Hepatic stellate cell (primary cell): ENCODE measurements at regions not wholly inside any gene's neighbourhood (a gene's known extent, or its start where the extent isn't known, plus 50 kb on each side); places are given as distances from the start of the nearest gene placed in this dataset.
"Not testable (repeated sequence)": the region's sequence is repeated elsewhere in the genome, so short reads cannot be mapped to it uniquely, and the experiment has no call there.

ENCODE experiments used
- DNase-seq: peaks from one replicate; pipeline ENCODE4 v3.0.0; 2011; ENCODE audit warnings: low spot score

- DNase-seq: no peak
Measured at GRCh38 chr2:107721178-107721577, 105.5 kb upstream of the RGPD4 start.

DNA sequence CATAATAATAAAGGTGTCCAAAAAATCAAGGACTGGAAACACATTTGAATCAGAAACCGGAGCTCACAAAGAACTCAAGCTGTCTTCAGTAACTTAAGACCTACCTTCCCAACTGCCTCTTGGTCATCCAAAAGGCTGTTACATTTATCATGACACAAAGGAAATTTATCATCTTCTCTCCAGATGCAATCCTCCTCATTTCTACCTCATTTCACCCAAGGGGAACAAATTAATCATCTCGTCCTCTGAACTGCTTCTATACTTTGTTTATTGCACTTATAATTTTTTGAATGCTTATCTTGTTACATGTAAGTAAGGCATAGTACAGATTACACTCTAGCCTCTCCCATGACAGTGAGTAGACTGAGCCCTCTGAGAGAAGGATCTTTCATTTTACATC lies 105.1 kb upstream of the RGPD4 start:
- DNase-seq: no peak

DNA sequence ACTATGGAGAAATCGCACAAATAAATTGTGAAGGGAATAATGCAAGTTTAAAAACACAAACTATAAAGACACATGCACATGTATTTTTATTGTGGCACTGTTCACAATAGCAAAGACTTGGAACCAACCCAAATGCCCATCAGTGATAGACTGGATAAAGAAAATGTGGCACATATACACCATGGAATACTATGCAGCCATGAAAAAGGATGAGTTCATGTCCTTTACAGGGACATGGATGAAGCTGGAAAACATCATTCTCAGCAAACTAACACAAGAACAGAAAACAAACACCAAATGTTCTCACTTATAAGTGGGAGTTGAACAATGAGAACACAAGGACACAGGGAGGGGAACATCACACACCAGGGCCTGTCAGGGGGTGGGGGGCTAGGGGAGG lies 100.9 kb upstream of the RGPD4 start:
- not testable (repeated sequence) for DNase-seq

DNA sequence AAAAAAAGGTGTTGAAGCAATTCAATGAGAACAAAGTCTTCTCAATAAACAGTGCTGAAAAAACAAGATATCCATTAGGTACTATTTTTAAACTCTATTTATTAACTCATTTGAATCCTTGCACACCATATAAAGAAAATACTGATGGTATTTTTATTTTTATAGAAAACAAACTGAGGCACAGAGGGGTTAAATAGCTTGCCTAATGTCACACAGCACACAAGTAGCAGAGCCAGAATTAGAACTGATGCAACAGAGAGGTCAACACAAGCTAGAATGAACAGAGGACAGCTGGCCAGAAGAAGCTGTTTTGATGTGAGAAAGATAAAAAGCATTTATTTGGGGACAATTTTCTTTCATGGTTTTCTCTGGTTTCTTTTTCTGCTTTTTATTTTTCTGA lies 99.4 kb upstream of the RGPD4 start:
- DNase-seq: no peak

DNA sequence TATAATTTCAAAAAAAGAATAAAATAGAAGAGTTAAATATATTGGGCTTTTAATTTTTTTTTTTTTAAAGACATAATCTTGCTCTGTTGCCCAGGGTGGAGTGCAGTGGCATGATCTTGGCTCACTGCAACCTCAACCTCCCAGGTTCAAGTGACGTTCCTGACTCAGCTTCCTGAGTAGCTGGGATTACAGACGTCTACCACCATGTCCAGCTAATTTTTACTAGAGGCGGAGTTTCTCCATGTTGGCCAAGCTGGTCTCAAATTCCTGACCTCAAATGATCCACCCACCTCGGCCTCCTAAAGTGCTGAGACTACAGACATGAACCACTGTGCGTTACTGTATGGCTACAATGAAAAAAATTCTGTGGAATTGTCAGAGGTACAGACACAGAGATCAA lies 98.1 kb upstream of the RGPD4 start:
- DNase-seq: no peak

- no peak for DNase-seq
Measured at GRCh38 chr2:107729440-107729839, 97.3 kb upstream of the RGPD4 start.

DNA sequence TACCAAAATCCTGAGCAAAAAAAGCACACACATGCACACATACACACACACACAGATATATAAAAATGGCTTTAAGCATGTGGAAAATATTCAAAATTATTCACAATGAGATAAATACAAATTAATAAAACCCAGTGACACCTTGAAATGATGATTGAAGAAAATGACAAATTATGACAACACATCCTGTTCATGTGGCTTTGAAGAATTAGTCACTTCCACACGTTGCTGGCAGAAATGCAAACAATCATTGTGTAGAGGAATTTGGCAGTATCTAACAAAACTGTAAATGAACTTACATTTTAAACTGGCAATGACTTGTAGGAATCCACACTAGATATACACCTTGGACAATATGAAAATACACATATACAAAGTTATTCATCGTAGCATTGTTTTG lies 95.8 kb upstream of the RGPD4 start:
- no peak for DNase-seq

DNA sequence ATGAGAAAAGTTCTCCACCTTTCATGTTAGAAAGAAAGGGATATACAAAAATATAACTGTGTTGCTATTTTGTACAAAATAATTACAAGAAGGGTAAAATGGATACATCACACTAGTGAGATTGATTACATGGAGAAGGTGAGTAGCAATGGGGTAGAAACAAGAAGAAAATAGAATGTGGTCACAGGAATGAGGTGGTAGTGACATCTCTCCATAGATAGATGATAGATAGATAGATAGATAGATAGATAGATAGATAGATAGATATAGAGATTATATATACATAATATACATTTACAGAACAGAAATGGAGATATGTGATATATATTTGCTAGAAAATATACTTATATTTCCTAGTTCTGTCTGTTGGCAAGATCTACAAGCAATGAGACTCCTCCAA lies 95.3 kb upstream of the RGPD4 start:
- no peak for DNase-seq

DNA sequence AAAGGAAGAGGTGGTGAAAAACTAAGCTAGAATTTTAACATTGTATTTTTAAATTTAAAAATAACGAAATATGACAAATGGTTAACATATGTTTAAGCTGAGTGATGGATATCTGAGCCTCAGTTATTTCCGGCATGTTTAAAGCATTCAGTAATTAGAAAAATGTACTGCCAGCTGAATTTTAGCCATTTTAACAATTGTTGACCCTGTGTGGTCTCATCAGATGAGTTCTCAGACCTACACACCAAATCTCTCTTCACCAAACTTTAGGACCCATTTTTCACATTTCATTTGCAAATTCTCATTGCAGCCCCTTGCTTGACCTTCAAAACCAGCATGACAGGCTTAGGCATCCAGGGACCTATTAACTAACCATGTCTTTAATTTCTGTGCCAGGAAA lies 91.5 kb upstream of the RGPD4 start:
- DNase-seq: no peak

- DNase-seq: no peak
Measured at GRCh38 chr2:107737756-107738155, 88.9 kb upstream of the RGPD4 start.

DNA sequence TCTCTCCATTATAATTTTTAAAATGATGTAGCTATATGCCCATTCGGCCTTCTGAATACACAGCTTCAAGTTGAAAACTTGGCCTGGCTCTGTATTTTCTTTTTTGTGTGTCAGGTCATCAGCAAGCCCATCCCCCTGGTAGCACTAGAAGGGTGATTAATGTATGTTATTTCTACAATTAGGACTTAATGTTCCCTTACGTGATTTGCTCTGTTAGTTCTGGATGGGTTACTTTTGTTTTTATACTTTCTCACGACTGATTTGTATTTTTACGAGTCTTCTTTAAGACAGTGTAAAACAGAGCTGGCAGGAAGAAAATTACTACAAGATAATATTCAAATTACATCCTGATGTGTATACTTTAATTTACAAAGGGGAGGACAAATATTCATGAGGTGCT lies 88.4 kb upstream of the RGPD4 start:
- no peak for DNase-seq

DNA sequence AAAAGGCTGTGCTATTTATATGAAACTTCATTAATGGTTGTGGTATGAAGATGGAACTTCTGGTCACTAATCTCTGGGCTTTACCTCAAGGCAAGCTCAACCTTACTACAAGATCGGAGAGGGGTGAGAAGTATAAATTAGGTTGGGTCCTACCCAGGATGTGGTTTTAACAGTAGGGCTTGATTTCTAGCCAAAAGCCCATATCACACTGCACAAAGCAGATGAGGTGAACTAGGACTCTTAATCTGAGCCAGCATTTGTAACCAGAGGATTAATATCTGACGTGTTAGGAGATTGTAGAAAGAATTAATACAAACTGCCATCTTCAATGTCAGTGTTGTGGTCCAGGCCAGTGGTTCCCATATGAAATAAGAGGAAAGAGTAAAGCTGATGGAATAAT lies 86.4 kb upstream of the RGPD4 start:
- DNase-seq: no peak

DNA sequence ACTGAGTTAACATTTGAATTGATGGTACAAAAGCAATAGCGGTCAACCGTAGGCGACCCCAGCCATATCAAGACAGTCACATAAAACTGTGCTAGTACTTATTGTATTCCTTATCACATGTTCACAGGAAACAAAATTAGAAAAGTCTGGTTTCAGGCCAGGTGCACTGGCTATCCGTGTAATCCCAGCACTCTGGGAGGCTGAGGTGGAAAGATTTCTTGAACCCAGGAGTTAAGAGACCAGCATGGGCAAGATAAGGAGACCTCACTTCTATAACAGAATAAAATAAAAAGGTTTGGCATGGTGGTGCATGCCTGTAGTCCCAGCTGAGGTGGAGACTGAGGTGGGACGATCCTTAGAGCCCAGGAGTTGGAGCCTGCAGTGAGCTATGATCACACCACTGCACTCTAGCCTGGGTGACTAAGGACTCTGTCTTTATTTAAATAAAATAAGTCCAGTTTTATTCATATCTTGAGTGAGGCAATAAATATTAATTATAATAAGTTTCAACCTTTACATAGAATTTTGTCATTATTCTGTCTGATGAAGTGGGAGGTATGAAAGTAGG lies 84.1 kb upstream of the RGPD4 start:
- no peak for DNase-seq

GRCh38 chr2:107743274-107743673 lies 83.4 kb upstream of the RGPD4 start:
- DNase-seq: no peak

GRCh38 chr2:107745100-107745499 lies 81.6 kb upstream of the RGPD4 start:
- no peak for DNase-seq

- DNase-seq: not testable (repeated sequence)
Measured at GRCh38 chr2:107746552-107747198, 80.0 kb upstream of the RGPD4 start.

DNA sequence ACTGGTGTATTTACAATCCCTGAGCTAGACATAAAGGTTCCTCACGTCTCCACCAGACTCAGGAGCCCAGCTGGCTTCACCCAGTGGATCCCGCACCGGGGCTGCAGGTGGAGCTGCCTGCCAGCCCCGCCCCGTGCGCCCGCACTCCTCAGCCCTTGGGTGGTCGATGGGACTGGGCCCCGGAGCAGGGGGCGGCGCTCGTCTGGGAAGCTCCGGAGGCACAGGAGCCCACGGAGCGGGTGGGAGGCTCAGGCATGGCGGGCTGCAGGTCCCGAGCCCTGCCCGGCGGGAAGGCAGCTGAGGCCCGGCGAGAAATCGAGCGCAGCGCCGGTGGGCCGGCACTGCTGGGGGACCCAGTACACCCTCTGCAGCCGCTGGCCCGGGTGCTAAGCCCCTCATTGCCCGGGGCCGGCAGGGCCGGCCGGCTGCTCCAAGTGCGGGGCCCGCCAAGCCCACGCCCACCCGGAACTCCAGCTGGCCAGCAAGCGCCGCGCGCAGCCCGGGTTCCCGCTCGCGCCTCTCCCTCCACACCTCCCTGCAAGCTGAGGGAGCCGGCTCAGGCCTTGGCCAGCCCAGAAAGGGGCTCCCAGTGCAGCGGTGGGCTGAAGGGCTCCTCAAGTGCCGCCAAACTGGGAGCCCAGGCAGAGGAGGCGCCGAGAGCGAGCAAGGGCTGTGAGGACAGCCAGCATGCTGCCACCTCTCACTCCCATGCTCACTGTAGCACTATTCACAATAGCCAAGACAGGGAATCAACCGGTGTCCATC lies 79.3 kb upstream of the RGPD4 start:
- not testable (repeated sequence) for DNase-seq

- no peak for DNase-seq
Measured at GRCh38 chr2:107747964-107748583, 78.6 kb upstream of the RGPD4 start.

- no peak for DNase-seq
Measured at GRCh38 chr2:107751936-107752335, 74.8 kb upstream of the RGPD4 start.

DNA sequence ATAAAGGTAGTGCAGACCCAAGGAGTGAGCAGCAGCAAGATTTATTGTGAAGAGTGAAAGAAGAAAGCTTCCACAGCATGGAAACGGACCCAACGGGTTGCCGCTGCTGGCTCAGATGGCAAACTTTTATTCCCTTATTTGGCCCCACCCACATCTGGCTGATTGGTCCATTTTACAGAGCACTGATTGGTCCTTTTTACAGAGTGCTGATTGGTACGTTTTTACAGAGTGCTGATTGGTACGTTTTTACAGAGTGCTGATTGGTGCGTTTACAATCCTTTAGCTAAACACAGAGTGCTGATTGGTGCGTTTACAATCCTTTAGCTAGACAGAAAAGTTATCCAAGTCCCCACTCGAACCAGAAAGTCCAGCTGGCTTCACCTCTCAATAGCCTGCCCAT lies 72.9 kb upstream of the RGPD4 start:
- DNase-seq: not testable (repeated sequence)

- DNase-seq: no peak
Measured at GRCh38 chr2:107757223-107757622, 69.5 kb upstream of the RGPD4 start.

GRCh38 chr2:107760620-107761364 lies 65.9 kb upstream of the RGPD4 start:
- no peak for DNase-seq
